SU-DHL-6 (cell line): ENCODE measurements at regions not wholly inside any gene's neighbourhood (a gene's known extent, or its start where the extent isn't known, plus 50 kb on each side); places are given as distances from the start of the nearest gene placed in this dataset.

ENCODE experiments used
- H2AFZ ChIP-seq: fragments of 200-600 bp; sonication (generic); 2 replicates; pipeline ENCODE4 v1.6.1; 2014; ENCODE audit warnings: low read depth, mild to moderate bottlenecking, moderate library complexity, mixed read lengths, antibody characterized with exemption, low read length; ENCODE audit not compliant: severe bottlenecking
- H3F3A ChIP-seq: fragments of 200-600 bp; shearing (Covaris generic); 2 replicates; pipeline ENCODE4 v1.6.0; 2016; ENCODE audit warnings: antibody characterized with exemption, mild to moderate bottlenecking; ENCODE audit not compliant: insufficient read depth
- H3K27ac ChIP-seq: fragments of 200-600 bp; sonication (generic); 2 replicates; pipeline ENCODE4 v1.5.1; 2016; ENCODE audit warnings: low read depth, mild to moderate bottlenecking, low read length, moderate library complexity, mixed read lengths
- H3K27me3 ChIP-seq: fragments of 200-600 bp; sonication (generic), shearing (Covaris generic); 2 replicates; pipeline ENCODE4 v1.6.0; 2014; ENCODE audit warnings: mild to moderate bottlenecking, low read length
- H3K36me3 ChIP-seq: fragments of 200-600 bp; sonication (generic); 2 replicates; pipeline ENCODE4 v1.6.1; 2014; ENCODE audit warnings: mild to moderate bottlenecking, low read length, mixed read lengths
- H3K4me2 ChIP-seq: fragments of 300-600, 200-600 bp; shearing (Covaris generic), sonication (generic); 2 replicates; pipeline ENCODE4 v1.6.0; 2014; ENCODE audit warnings: low read length, low read depth, mild to moderate bottlenecking; ENCODE audit not compliant: poor library complexity, severe bottlenecking
- H3K4me3 ChIP-seq: fragments of 200-600 bp; sonication (generic); 2 replicates; pipeline ENCODE4 v1.5.1; 2014; ENCODE audit warnings: antibody characterized with exemption, low read length, mild to moderate bottlenecking, mixed read lengths; ENCODE audit not compliant: insufficient read depth, poor library complexity, severe bottlenecking
- H3K79me2 ChIP-seq: fragments of 200-600 bp; sonication (generic); 2 replicates; pipeline ENCODE4 v1.6.1; 2014; ENCODE audit warnings: mild to moderate bottlenecking, low read length, moderate library complexity; ENCODE audit not compliant: insufficient read depth
- H3K9ac ChIP-seq: fragments of 200-600 bp; sonication (generic); 2 replicates; pipeline ENCODE4 v1.7.0; 2014; ENCODE audit warnings: mild to moderate bottlenecking, low read length
- H3K9me2 ChIP-seq: fragments of 200-600 bp; sonication (generic); replicated peaks from 2 replicates; pipeline ENCODE4 v1.6.1; 2014; ENCODE audit warnings: low read length; ENCODE audit not compliant: insufficient read depth
- H3K9me3 ChIP-seq: fragments of 200-600 bp; sonication (generic); 2 replicates; pipeline ENCODE4 v1.6.1; 2014; ENCODE audit warnings: low read length, mixed read lengths; ENCODE audit not compliant: insufficient read depth
- H4K20me1 ChIP-seq: fragments of 200-600 bp; sonication (generic); 2 replicates; pipeline ENCODE4 v1.6.1; 2014; ENCODE audit warnings: low read depth, mild to moderate bottlenecking, antibody characterized with exemption, low read length, moderate library complexity, mixed read lengths
- CTCF ChIP-seq: fragments of 200-600 bp; sonication (generic); IDR thresholded peaks from one replicate; pipeline ENCODE4 v1.5.1; 2017; ENCODE audit warnings: antibody characterized with exemption, mild to moderate bottlenecking, low read length, moderate library complexity; ENCODE audit not compliant: insufficient read depth, poor library complexity, severe bottlenecking
- EZH2phosphoT487 ChIP-seq: fragments of 200-600 bp; sonication (generic), shearing (Covaris generic); conservative IDR thresholded peaks from 2 replicates; pipeline ENCODE4 v1.6.1; 2018; ENCODE audit warnings: mild to moderate bottlenecking, antibody characterized with exemption, low read length, moderate library complexity, mixed read lengths

DNA sequence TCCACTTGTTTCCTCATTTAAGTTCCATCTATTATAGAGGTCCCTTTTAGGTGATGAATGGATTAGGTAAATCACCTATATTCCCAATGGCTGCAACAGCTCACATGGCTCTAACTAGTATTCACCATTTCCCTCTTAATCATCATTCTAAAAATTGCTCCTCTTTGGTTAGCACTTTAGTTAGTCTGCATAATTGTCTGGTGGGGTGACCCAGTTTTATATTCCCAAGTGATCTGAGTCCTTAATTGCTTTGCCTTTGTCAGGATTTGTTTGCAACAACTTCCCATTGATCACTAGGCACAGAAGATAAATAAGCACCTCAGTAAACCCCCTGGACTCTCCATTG lies 395.2 kb downstream of the RAB38 start:
- Histone ChIP-seq H3K27me3 (no peaks in the 10 kb centered on the region), H3K9ac (no peak overlapping the region), H3K36me3 (no peaks in the 10 kb centered on the region), H3K4me3 (no peak overlapping the region), H3K27ac (no peak overlapping the region), H3F3A (no peaks in the 10 kb centered on the region), H3K79me2 (no peaks in the 10 kb centered on the region), H4K20me1 (no peaks in the 10 kb centered on the region), H3K9me2 (no peaks in the 10 kb centered on the region), H3K4me2 (no peak overlapping the region), H3K9me3 (no peaks in the 10 kb centered on the region), H2AFZ (no peak overlapping the region)
- TF ChIP-seq CTCF (no peak), EZH2phosphoT487 (no peak)

DNA sequence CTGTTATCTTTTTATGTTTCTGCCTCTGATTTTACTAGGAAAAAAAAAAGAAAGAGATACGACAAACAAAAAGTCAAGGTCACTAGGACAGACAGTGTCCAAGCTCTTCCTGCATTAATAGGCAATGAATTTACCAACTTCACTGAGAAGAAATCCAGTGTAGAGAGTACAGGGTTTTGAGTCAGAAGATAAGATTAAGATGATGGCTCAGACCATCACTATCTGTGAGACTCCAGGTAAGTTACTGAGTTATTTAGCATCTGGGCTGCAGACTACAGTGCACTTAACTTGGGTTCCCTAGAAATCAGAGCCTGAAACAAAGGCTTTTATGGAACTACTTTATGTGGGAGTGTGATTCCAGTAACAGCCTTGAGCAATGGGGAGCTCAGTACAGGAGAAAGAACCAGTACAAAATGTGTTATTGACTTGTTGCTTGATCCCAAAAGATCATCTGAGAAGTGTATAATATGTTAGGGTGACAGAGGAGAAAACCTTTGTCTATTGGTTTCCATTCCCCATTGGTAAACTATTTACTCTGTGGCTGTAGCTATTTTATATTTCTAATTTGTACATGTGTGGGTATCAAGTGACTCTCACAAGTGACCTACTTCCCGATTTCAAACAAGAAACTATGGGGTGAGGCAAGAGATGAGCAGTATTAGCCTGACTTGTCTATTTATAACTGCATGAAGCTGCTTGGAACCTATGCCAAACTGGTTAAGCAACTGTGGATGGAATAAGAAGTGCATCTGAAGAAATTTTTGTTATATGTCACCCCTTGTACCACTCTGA lies 395.8 kb downstream of the RAB38 start:
- H3K27ac ChIP-seq: no peak overlapping the region
- no peaks in the 10 kb centered on the region for H4K20me1 ChIP-seq
- TF ChIP-seq CTCF: no peak
- TF ChIP-seq EZH2phosphoT487: no peak
- H3K36me3 ChIP-seq: no peaks in the 10 kb centered on the region
- no peaks in the 10 kb centered on the region for H3K27me3 ChIP-seq
- no peak overlapping the region for H3K4me3 ChIP-seq
- H3F3A ChIP-seq: no peaks in the 10 kb centered on the region
- no peaks in the 10 kb centered on the region for H3K9me3 ChIP-seq
- H3K9me2 ChIP-seq: no peaks in the 10 kb centered on the region
- no peak overlapping the region for H3K4me2 ChIP-seq
- no peak overlapping the region for H2AFZ ChIP-seq
- H3K79me2 ChIP-seq: no peaks in the 10 kb centered on the region
- H3K9ac ChIP-seq: no peak overlapping the region

DNA sequence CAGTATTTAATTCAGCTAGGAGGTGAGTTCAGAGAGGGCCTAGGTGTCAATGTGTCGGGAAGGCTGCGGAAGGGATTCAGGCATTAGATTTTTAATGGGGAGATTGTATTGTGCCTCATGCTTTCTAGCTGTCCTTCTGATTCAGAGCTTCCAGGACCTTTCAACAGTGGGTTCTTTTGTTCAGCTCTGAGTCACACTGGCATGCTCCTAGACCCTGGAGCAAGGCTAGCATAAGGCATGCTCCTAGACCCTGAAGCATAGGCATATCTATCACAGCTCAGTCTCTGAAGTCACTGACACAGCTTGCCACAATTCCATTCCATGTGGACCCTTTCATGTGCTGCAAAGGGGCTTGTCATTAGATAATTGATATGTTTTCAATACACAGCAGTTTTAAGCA lies 396.9 kb downstream of the RAB38 start:
- H3K36me3 ChIP-seq: no peaks in the 10 kb centered on the region
- H3K27ac ChIP-seq: no peak overlapping the region
- no peak overlapping the region for H3K4me3 ChIP-seq
- no peaks in the 10 kb centered on the region for H3F3A ChIP-seq
- H3K9me3 ChIP-seq: no peaks in the 10 kb centered on the region
- H3K9me2 ChIP-seq: no peaks in the 10 kb centered on the region
- H3K79me2 ChIP-seq: no peaks in the 10 kb centered on the region
- TF ChIP-seq CTCF (no peak), EZH2phosphoT487 (no peak)
- H4K20me1 ChIP-seq: no peaks in the 10 kb centered on the region
- no peak overlapping the region for H3K9ac ChIP-seq
- H3K27me3 ChIP-seq: no peaks in the 10 kb centered on the region
- no peak overlapping the region for H3K4me2 ChIP-seq
- no peak overlapping the region for H2AFZ ChIP-seq
